Breast epithelium (tissue), 3 donors: ENCODE measurements at regions not wholly inside any gene's neighbourhood (a gene's known extent, or its start where the extent isn't known, plus 50 kb on each side); places are given as distances from the start of the nearest gene placed in this dataset.

Experiments
- POLR2A ChIP-seq: fragments of 450-650 bp; IDR thresholded peaks from one replicate; pipeline ENCODE4 v1.6.1; 2016; ENCODE audit warnings: antibody characterized with exemption, mild to moderate bottlenecking, moderate library complexity
- TF ChIP-seq, protein P1 (sequence below), 3 donors: fragments of 450-650 bp; IDR thresholded peaks; one replicate each; pipeline ENCODE4 v1.5.1; 2016 to 2017; ENCODE audit warnings: antibody characterized with exemption in 3 of 3, mild to moderate bottlenecking in 3 of 3, moderate library complexity in 3 of 3

DNA sequence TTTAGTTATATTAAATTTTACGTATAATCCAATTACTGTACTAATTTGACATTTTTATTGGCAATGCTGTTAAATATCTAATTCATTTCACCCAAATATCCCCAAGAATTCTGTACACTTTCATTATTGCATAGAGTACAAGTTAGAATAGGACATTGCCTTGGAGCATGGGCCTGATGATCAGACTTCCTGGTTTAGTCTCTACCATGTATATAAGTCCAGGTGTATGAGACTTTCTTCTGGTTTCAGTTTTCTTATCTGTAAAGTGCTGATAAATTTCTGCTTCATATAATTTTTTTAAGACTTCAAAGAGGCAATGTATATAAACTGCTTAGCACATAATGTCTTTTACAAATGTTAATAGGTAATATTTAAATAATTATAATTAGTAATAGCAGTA, 179.4 kb downstream of the KLF12 start:
- TF ChIP-seq POLR2A: no peak
- TF ChIP-seq, protein P1, sequence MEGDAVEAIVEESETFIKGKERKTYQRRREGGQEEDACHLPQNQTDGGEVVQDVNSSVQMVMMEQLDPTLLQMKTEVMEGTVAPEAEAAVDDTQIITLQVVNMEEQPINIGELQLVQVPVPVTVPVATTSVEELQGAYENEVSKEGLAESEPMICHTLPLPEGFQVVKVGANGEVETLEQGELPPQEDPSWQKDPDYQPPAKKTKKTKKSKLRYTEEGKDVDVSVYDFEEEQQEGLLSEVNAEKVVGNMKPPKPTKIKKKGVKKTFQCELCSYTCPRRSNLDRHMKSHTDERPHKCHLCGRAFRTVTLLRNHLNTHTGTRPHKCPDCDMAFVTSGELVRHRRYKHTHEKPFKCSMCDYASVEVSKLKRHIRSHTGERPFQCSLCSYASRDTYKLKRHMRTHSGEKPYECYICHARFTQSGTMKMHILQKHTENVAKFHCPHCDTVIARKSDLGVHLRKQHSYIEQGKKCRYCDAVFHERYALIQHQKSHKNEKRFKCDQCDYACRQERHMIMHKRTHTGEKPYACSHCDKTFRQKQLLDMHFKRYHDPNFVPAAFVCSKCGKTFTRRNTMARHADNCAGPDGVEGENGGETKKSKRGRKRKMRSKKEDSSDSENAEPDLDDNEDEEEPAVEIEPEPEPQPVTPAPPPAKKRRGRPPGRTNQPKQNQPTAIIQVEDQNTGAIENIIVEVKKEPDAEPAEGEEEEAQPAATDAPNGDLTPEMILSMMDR (IDR thresholded peaks at IDR 0.05): no peak
